IMR-90 (cell line): ENCODE measurements at regions not wholly inside any gene's neighbourhood (a gene's known extent, or its start where the extent isn't known, plus 50 kb on each side); places are given as distances from the start of the nearest gene placed in this dataset.
"Not testable (repeated sequence)": the region's sequence is repeated elsewhere in the genome, so short reads cannot be mapped to it uniquely, and the experiment has no call there.

Experiments
- ATAC-seq: fragments of 200-7000 bp; cut with Tn5 transposase; 2 replicates; pipeline ENCODE4 v1.9.1; 2020; ENCODE audit warnings: low read depth, mild to moderate bottlenecking, moderate library complexity
- BruUV-seq: library from RNA; stranded (reverse); fragments of 400-500 nt; replicated peaks from 2 replicates; lab custom pipeline; 2021; lab: Mats Ljungman, UMichigan
- CTCF ChIA-PET: fragments of 300-600 bp; formaldehyde crosslinking; extraction: SDS; loops from one replicate; lab custom pipeline; 2021; ENCODE audit warnings: antibody characterized with exemption; lab: Yijun Ruan, JAX
- POLR2A ChIA-PET: fragments of 300-600 bp; sonication (Branson Sonifier 250); formaldehyde crosslinking; loops from one replicate; lab custom pipeline; 2022; ENCODE audit warnings: antibody characterized with exemption; ENCODE audit not compliant: unreplicated experiment; lab: Charles Lee
- DNase-seq: peaks from one replicate; pipeline ENCODE4 v3.0.0; 2013
- H2AFZ ChIP-seq: replicated peaks from 2 replicates; pipeline ENCODE3; 2013; ENCODE audit warnings: low read length, mild to moderate bottlenecking; ENCODE audit not compliant: poor library complexity
- H2AK5ac ChIP-seq: 2 replicates; pipeline ENCODE4 v1.6.1; 2013; ENCODE audit warnings: low read depth, low read length, inconsistent platforms
- H2AK9ac ChIP-seq: replicated peaks from 2 replicates; pipeline ENCODE3; 2013; ENCODE audit warnings: mild to moderate bottlenecking, low read depth, low read length, moderate library complexity; ENCODE audit not compliant: poor library complexity
- H2BK120ac ChIP-seq: 2 replicates; pipeline ENCODE4 v1.6.1; 2013; ENCODE audit warnings: low read depth, low read length, inconsistent platforms
- H2BK15ac ChIP-seq: 3 replicates; pipeline ENCODE4 v1.6.1; 2013; ENCODE audit warnings: low read depth, low read length, inconsistent platforms
- H2BK20ac ChIP-seq: 2 replicates; pipeline ENCODE4 v1.6.1; 2013; ENCODE audit warnings: low read depth, mild to moderate bottlenecking, inconsistent platforms, low read length, moderate library complexity
- H2BK5ac ChIP-seq: 2 replicates; pipeline ENCODE4 v1.6.1; 2013; ENCODE audit warnings: mild to moderate bottlenecking, low read depth, low read length, inconsistent platforms; ENCODE audit not compliant: poor library complexity, severe bottlenecking
- H3K14ac ChIP-seq: replicated peaks from 2 replicates; pipeline ENCODE4 v1.6.1; 2013; ENCODE audit warnings: low read depth, low read length, inconsistent platforms
- H3K18ac ChIP-seq: 2 replicates; pipeline ENCODE4 v1.6.1; 2013; ENCODE audit warnings: low read depth, low read length, control low read depth
- H3K23ac ChIP-seq: 2 replicates; pipeline ENCODE4 v1.6.1; 2013; ENCODE audit warnings: low read depth, low read length, inconsistent platforms
- H3K27ac ChIP-seq: 2 replicates; pipeline ENCODE4 v1.5.1; 2013; ENCODE audit warnings: mild to moderate bottlenecking, control low read depth, low read length; ENCODE audit not compliant: insufficient read depth
- H3K27me3 ChIP-seq: 2 replicates; pipeline ENCODE4 v1.6.1; 2013; ENCODE audit warnings: low read length; ENCODE audit not compliant: control insufficient read depth, insufficient read depth
- H3K36me3 ChIP-seq: 2 replicates; pipeline ENCODE4 v1.6.1; 2013; ENCODE audit warnings: low read length, mixed read lengths; ENCODE audit not compliant: control insufficient read depth, insufficient read depth
- H3K4ac ChIP-seq: 2 replicates; pipeline ENCODE4 v1.6.1; 2013; ENCODE audit warnings: low read depth, low read length, inconsistent platforms
- H3K4me1 ChIP-seq: 2 replicates; pipeline ENCODE4 v1.6.1; 2013; ENCODE audit warnings: low read length, mixed read lengths; ENCODE audit not compliant: control insufficient read depth, insufficient read depth
- H3K4me2 ChIP-seq: 2 replicates; pipeline ENCODE4 v1.6.1; 2013; ENCODE audit warnings: low read depth, mild to moderate bottlenecking, control low read depth, low read length, moderate library complexity
- H3K4me3 ChIP-seq: 2 replicates; pipeline ENCODE4 v1.5.1; 2013; ENCODE audit warnings: low read depth, mild to moderate bottlenecking, control low read depth, low read length, moderate library complexity; ENCODE audit not compliant: insufficient read depth
- H3K56ac ChIP-seq: 2 replicates; pipeline ENCODE4 v1.6.1; 2013; ENCODE audit warnings: low read length, inconsistent platforms; ENCODE audit not compliant: insufficient read depth; ENCODE audit errors: extremely low read depth
- H3K79me1 ChIP-seq, 2 experiments: 2 replicates each; pipeline ENCODE4 v1.6.1; 2013; ENCODE audit warnings: low read length in 2 of 2, inconsistent platforms in 1 of 2, low read depth in 1 of 2
- H3K9ac ChIP-seq: 2 replicates; pipeline ENCODE4 v1.6.1; 2013; ENCODE audit warnings: low read depth, low read length, control low read depth
- H3K9me1 ChIP-seq: 2 replicates; pipeline ENCODE4 v1.6.1; 2013; ENCODE audit warnings: low read length, inconsistent platforms; ENCODE audit not compliant: insufficient read depth
- H3K9me3 ChIP-seq: 2 replicates; pipeline ENCODE4 v1.6.1; 2013; ENCODE audit warnings: low read length; ENCODE audit not compliant: control insufficient read depth, insufficient read depth
- H4K20me1 ChIP-seq: 2 replicates; pipeline ENCODE4 v1.6.1; 2013; ENCODE audit warnings: low read length, inconsistent platforms; ENCODE audit not compliant: insufficient read depth
- H4K5ac ChIP-seq: 2 replicates; pipeline ENCODE4 v1.6.1; 2013; ENCODE audit warnings: mild to moderate bottlenecking, low read depth, low read length, control low read depth
- H4K8ac ChIP-seq, 2 experiments: 2 replicates each; pipeline ENCODE4 v1.6.1; 2013; ENCODE audit warnings: low read depth in 2 of 2, low read length in 2 of 2, control low read depth in 1 of 2, inconsistent platforms in 1 of 2
- H4K91ac ChIP-seq: 2 replicates; pipeline ENCODE4 v1.6.1; 2013; ENCODE audit warnings: low read depth, low read length, inconsistent platforms; ENCODE audit not compliant: insufficient read depth
- CEBPB ChIP-seq: IDR thresholded peaks from 2 replicates; pipeline ENCODE4 v1.6.1; 2012; ENCODE audit warnings: low read depth, low read length, improper control_type of control experiment
- WGBS, 2 experiments: methylation state at CpG; one replicate each; pipeline versions ENCODE4 v1.1.5 to v1.1.7; 2013; ENCODE audit warnings: missing lambda C conversion rate in 2 of 2; ENCODE audit not compliant: insufficient read length in 1 of 2; ENCODE audit errors: extremely low coverage in 2 of 2; 5-methylcytosine and 5-hydroxymethylcytosine counted together
- dilution Hi-C: fragments of 300-500 bp; cut with HindIII; formaldehyde crosslinking; loops from one replicate; pipeline ENCODE4 v1.14.3; 2018; ENCODE audit warnings: low sequenced_read_pairs; ENCODE audit not compliant: unreplicated experiment
- in situ Hi-C: fragments of 300-500 bp; cut with MboI; formaldehyde crosslinking; loops from 3 replicates; pipeline ENCODE4 v1.14.3; 2019; ENCODE audit warnings: low sequenced_read_pairs, inconsistent platforms, mixed read lengths
- intact Hi-C: fragments of 100-400 bp; cut with micrococcal nuclease; formaldehyde crosslinking; loops from 2 replicates; pipeline ENCODE4 v1.10.0; 2022

DNA sequence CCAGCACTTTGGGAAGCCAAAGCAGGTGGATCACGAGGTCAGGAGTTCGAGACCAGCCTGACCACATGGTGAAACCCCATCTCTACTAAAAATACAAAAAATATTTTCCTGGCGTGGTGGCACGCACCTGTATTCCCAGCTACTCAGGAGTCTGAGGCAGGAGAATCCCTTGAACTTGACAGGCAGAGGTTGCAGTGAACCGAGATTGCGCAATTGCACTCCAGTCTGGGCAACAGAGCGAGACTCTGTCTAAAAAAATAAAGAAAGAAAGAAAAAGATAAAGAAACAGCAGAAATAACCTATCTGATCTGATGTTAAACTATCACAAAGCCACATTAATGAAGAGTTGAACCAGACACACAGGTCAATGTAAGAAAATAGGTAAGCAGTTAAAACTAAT lies 696.2 kb upstream of the SALL3 start:
- H3K18ac ChIP-seq, H2AK5ac ChIP-seq, H3K79me1 ChIP-seq, H3K14ac ChIP-seq, H4K20me1 ChIP-seq, H3K9me1 ChIP-seq, H3K4me1 ChIP-seq, H3K9me3 ChIP-seq, H4K91ac ChIP-seq, in situ Hi-C loops, H3K4ac ChIP-seq, H3K27me3 ChIP-seq, H3K27ac ChIP-seq, H3K36me3 ChIP-seq, H3K56ac ChIP-seq, H3K4me2 ChIP-seq, H2BK15ac ChIP-seq, BruUV-seq, H2BK120ac ChIP-seq, H3K23ac ChIP-seq, POLR2A ChIA-PET, H4K8ac ChIP-seq, dilution Hi-C loops, H3K4me3 ChIP-seq, H2BK5ac ChIP-seq, H3K9ac ChIP-seq, H2BK20ac ChIP-seq, intact Hi-C loops, H4K5ac ChIP-seq, ATAC-seq, CTCF ChIA-PET, DNase-seq, H2AFZ ChIP-seq, H2AK9ac ChIP-seq: not testable (repeated sequence)
- peak; percentile 77 for TF ChIP-seq CEBPB
- no CpG with 5 or more reads among the region's 7 CpGs for WGBS, 2 experiments
